ENCODE measurements at regions not wholly inside any gene's neighbourhood (a gene's known extent, or its start where the extent isn't known, plus 50 kb on each side); places are given as distances from the start of the nearest gene placed in this dataset.

DNA sequence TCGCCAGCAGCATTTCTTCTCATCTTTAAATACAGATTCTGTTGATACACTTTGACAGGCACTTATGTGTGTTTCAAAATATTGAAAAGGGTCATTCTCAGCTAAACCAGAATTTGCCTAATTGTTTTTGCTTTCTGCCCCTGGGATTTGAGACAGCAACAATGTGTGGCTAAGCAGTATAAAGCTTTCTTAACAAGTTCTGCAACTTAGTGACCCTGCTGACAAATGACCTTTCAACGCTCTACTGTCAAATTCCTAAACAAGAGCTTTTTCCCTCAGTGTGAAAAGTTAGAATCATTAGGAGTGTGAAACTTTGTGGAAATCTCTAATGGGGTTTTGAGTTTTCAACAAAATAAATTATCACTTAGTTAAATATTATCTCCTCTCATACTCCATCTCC, 414.6 kb downstream of the RFPL4B start:
- TF ChIP-seq, protein P1, sequence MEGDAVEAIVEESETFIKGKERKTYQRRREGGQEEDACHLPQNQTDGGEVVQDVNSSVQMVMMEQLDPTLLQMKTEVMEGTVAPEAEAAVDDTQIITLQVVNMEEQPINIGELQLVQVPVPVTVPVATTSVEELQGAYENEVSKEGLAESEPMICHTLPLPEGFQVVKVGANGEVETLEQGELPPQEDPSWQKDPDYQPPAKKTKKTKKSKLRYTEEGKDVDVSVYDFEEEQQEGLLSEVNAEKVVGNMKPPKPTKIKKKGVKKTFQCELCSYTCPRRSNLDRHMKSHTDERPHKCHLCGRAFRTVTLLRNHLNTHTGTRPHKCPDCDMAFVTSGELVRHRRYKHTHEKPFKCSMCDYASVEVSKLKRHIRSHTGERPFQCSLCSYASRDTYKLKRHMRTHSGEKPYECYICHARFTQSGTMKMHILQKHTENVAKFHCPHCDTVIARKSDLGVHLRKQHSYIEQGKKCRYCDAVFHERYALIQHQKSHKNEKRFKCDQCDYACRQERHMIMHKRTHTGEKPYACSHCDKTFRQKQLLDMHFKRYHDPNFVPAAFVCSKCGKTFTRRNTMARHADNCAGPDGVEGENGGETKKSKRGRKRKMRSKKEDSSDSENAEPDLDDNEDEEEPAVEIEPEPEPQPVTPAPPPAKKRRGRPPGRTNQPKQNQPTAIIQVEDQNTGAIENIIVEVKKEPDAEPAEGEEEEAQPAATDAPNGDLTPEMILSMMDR (IDR thresholded peaks at IDR 0.05) = no peak
- no peak for TF ChIP-seq POLR2A (IDR thresholded peaks at IDR 0.05)
